GM10248 (cell line): ENCODE measurements at regions not wholly inside any gene's neighbourhood (a gene's known extent, or its start where the extent isn't known, plus 50 kb on each side); places are given as distances from the start of the nearest gene placed in this dataset.
"Not testable (repeated sequence)": the region's sequence is repeated elsewhere in the genome, so short reads cannot be mapped to it uniquely, and the experiment has no call there.

ENCODE experiments used
- CTCF ChIA-PET: fragments of 300-600 bp; sonication (Branson Sonifier 250); formaldehyde crosslinking; extraction: SDS; loops from one replicate; lab custom pipeline; 2021; ENCODE audit warnings: antibody characterized with exemption; lab: Yijun Ruan, JAX
- POLR2A ChIA-PET: fragments of 350-650 bp; sonication (Branson Sonifier 250); formaldehyde crosslinking; extraction: SDS; loops from one replicate; lab custom pipeline; 2020; ENCODE audit warnings: antibody characterized with exemption; lab: Yijun Ruan, JAX
- DNase-seq: peaks from one replicate; pipeline ENCODE4 v3.0.0; 2012; ENCODE audit errors: extremely low spot score
- TF ChIP-seq, protein P1 (sequence below): IDR thresholded peaks from 2 replicates; pipeline ENCODE4 v1.5.1; 2012; ENCODE audit warnings: mild to moderate bottlenecking, low read depth; ENCODE audit errors: extremely low read depth, missing control alignments, control extremely low read depth

DNA sequence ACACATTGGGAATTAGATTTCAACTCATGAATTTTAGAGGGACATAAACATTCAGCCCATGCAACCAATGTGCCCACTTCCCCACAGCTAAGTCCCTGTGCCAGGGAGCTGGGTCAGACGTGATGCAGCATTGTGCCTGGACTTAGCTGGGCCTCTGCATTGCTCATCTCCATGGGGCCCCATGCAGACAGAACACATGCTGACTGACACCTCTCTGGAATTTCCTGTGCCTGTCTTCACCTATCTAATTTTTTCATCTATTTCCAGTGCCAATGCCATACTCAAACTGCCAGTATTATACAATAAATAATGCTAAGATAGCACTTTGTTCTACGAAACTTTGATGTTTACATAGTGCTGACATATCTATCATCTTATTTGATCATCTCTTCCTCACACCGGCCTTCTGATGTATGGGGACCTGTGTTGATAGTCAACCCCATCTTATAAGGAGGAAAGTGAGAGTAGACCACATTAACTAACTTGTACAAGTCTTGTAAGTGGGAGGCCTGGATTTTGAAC is 92.2 kb downstream of the CDC42EP3 start:
- POLR2A ChIA-PET = interaction anchor here (0.6 kb wide), 1 partner anchor 249 kb away, joined by 3 read pairs; no protein-coding TSS in a partner anchor
- no peak for DNase-seq
- TF ChIP-seq, protein P1, sequence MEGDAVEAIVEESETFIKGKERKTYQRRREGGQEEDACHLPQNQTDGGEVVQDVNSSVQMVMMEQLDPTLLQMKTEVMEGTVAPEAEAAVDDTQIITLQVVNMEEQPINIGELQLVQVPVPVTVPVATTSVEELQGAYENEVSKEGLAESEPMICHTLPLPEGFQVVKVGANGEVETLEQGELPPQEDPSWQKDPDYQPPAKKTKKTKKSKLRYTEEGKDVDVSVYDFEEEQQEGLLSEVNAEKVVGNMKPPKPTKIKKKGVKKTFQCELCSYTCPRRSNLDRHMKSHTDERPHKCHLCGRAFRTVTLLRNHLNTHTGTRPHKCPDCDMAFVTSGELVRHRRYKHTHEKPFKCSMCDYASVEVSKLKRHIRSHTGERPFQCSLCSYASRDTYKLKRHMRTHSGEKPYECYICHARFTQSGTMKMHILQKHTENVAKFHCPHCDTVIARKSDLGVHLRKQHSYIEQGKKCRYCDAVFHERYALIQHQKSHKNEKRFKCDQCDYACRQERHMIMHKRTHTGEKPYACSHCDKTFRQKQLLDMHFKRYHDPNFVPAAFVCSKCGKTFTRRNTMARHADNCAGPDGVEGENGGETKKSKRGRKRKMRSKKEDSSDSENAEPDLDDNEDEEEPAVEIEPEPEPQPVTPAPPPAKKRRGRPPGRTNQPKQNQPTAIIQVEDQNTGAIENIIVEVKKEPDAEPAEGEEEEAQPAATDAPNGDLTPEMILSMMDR = no peak
- CTCF ChIA-PET = interaction anchor here (1.6 to 2.4 kb wide), 2 partner anchors 8 to 10 kb away, joined by 3 to 7 read pairs; no protein-coding TSS in a partner anchor

DNA sequence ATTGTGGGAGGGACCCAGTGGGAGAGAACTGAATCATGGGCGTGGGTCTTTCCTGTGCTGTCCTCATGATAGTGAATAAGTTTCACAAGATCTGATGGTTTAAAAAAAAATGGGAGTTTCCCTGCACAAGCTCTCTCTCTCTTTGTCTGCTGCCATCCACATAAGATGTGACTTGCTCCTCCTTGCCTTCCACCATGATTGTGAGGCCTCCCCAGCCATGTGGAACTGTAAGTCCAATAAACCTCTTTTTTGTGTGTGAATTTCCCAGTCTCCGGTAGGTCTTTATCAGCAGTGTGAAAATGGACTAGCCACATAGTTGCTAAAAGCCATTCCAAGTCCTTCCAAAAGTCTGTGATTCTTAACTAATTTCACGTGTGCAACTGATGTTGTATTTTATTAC is 91.5 kb downstream of the CDC42EP3 start:
- POLR2A ChIA-PET = not testable (repeated sequence)
- CTCF ChIA-PET = interaction anchor here (1.6 kb wide), 1 partner anchor 9 kb away, joined by 3 read pairs; no protein-coding TSS in a partner anchor

DNA sequence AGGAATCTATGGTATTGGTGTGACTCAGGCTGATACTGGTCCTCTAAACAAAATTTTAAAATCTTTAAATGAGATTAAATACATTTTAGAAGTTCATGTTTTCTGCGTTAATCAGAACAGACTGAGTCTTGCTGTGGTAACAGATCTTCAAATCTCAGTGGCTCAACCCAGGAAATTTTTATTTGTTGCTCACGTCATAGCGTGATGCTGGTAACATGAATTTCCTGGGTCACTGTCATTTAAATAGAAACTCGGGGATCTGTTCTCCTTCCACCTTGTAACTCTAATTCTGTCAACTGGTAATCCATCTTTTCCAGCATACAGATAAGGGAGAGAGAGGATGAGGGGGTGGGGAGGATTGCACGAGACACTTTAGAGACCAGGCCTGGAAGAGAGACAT is 90.0 kb downstream of the CDC42EP3 start:
- no peak for DNase-seq
- ChIA-PET CTCF (interaction anchor here (2.8 kb wide), 1 partner anchor 24 kb away, joined by 7 read pairs; no protein-coding TSS in a partner anchor), POLR2A (no interaction called here)
- TF ChIP-seq, protein P1 = no peak

More for the DNA sequence above, 91.5 kb downstream of the CDC42EP3 start:
- not testable (repeated sequence) for DNase-seq

DNA sequence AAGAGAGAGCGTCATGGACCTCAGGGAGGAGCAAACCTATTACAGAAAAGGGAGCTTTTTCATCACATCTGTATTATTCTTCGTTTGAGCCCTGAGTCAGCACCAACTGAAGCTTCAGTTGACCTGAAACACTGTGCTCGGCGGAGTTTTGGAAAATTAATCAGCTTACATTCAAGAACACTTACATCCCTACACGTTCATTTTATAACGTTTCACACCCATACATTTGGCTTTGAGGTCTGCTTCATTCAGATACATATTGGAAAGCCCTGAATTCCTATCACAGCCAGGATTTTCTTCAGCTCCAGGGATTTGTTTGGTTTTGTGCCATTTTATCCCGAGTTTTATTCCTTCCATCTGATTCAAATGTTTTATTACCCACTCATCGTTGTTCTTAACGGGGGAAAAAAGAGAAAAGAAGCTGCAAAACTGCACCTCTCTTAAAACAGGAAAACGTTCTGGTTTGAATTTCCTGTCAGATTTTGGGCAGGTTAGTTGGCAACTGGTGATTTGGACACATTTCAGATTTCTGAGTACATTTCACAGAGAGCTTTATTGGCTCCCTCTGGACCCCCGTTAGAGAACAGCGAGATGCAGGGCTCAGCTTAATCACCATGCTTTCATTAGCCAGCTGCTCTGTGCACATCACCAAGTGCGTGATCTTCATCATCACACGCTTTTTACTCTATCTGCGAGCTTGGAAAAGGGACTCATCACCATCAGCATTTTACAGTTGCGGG is 88.8 kb downstream of the CDC42EP3 start:
- POLR2A ChIA-PET = interaction anchor here (0.8 kb wide), 1 partner anchor 9 kb away, joined by 3 read pairs; no protein-coding TSS in a partner anchor
- CTCF ChIA-PET = interaction anchor here (0.9 to 2.8 kb wide), 10 partner anchors 9 to 249 kb away, joined by 3 to 9 read pairs (median 4); no protein-coding TSS in a partner anchor
- no peak for DNase-seq
- TF ChIP-seq, protein P1 = no peak

DNA sequence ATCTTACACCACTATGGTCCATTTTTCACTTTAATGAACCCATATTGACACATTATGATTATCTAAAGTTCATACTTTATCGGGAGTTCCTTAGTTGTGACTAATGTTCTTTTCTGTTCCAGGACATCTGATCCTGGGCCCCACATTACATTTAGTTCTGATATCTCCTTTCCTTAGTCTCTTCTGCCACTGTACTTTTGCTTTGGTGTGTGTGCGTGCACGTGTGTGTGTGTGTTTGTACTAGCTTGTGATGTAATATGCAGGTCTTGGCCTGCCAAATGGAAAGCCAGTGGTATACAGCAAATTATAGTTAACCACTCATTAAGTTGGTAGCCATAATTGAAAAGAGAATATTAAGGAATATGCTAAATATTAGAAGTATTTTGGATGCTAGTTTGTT is 88.0 kb downstream of the CDC42EP3 start:
- no peak for DNase-seq
- ChIA-PET CTCF (interaction anchor here (1.1 to 2.8 kb wide), 7 partner anchors 9 to 56 kb away, joined by 3 to 9 read pairs (median 5); no protein-coding TSS in a partner anchor), POLR2A (interaction anchor here (0.8 kb wide), 1 partner anchor 9 kb away, joined by 3 read pairs; no protein-coding TSS in a partner anchor)
- TF ChIP-seq, protein P1 = no peak

DNA sequence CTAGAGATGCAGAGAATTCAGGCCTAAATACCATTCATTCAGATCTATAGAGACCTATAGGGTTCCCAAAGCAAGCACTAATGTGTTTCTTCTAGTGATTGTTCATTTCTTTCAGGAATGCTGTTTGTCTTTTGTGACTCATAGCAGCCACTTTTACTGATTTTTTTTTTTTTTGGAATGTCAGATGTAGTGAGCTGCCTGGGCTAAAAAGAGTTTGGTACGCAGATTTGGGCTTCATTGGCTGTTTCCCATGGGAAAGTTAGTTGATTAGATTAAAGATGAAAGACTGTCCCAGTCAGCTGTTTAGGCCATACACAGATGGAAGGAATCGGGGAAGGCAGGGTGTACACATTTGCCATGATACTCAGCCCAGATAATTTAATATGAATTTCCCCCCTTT is 87.6 kb downstream of the CDC42EP3 start:
- ChIA-PET POLR2A (no interaction called here), CTCF (interaction anchor here (1.6 to 2.8 kb wide), 2 partner anchors 21 to 56 kb away, joined by 3 to 7 read pairs; no protein-coding TSS in a partner anchor)
- TF ChIP-seq, protein P1 = no peak

DNA sequence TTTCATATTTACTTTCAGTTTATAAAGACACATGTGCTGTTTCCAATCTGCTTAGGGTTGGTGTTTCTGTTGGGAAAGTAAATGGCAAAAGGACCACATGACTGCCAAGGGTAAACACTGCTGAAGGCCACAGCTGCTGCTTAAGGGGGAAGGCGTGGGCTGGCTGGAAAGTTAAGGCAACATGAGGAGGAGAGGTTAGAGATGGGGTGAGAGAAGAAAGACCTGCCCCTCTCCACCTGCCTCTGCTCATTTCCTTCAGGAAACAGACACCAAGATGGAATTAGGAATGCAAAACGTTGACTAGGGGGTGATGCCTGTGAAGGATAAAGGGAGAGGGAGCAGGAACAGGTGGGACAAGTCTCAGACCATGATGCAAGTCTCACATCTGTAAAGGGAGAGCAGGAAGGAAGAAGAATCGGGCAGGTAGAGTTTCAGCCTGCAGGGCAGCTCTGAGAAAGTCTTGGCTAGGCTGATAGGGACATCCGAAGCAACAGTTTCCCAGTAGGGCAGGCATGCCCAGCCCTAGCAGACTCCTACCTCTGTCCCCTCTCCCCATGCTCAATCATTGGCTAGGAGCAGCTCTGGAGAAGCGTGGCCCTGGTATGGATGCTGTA is 86.0 kb downstream of the CDC42EP3 start:
- DNase-seq = peak; percentile 22
- ChIA-PET CTCF (interaction anchor here (0.6 to 2.1 kb wide), 4 partner anchors 9 to 189 kb away, joined by 3 to 6 read pairs (median 3); no protein-coding TSS in a partner anchor), POLR2A (no interaction called here)
- TF ChIP-seq, protein P1 = no peak

More for the DNA sequence above, 87.6 kb downstream of the CDC42EP3 start:
- no peak for DNase-seq
